Ishikawa (cell line): ENCODE measurements at regions not wholly inside any gene's neighbourhood (a gene's known extent, or its start where the extent isn't known, plus 50 kb on each side); places are given as distances from the start of the nearest gene placed in this dataset.

Experiments used
- EGR1 ChIP-seq: IDR thresholded peaks from 2 replicates; pipeline ENCODE4 v1.6.1; 2012
- EP300 ChIP-seq: IDR thresholded peaks from 2 replicates; pipeline ENCODE4 v1.6.1; 2012; ENCODE audit warnings: borderline replicate concordance
- NFIC ChIP-seq: IDR thresholded peaks from 2 replicates; pipeline ENCODE4 v1.6.1; 2012
- RAD21 ChIP-seq: IDR thresholded peaks from 2 replicates; pipeline ENCODE4 v1.6.1; 2012; ENCODE audit warnings: low read depth
- TAF1 ChIP-seq: IDR thresholded peaks from 2 replicates; pipeline ENCODE4 v1.6.1; 2012; ENCODE audit warnings: low read depth, mild to moderate bottlenecking
- TEAD4 ChIP-seq: IDR thresholded peaks from 2 replicates; pipeline ENCODE4 v1.6.1; 2012
- YY1 ChIP-seq: IDR thresholded peaks from 2 replicates; pipeline ENCODE4 v1.6.1; 2012; ENCODE audit warnings: low read depth
- ZBTB7A ChIP-seq: IDR thresholded peaks from 2 replicates; pipeline ENCODE4 v1.6.1; 2012; ENCODE audit warnings: low read depth
- TF ChIP-seq, protein P1 (sequence below): IDR thresholded peaks from 2 replicates; pipeline ENCODE4 v1.6.1; 2012
- TF ChIP-seq, protein P2 (sequence below): IDR thresholded peaks from 2 replicates; pipeline ENCODE4 v1.6.1; 2012; ENCODE audit warnings: low read depth, mild to moderate bottlenecking
- TF ChIP-seq, protein P3 (sequence below): IDR thresholded peaks from 2 replicates; pipeline ENCODE4 v1.6.1; 2012

DNA sequence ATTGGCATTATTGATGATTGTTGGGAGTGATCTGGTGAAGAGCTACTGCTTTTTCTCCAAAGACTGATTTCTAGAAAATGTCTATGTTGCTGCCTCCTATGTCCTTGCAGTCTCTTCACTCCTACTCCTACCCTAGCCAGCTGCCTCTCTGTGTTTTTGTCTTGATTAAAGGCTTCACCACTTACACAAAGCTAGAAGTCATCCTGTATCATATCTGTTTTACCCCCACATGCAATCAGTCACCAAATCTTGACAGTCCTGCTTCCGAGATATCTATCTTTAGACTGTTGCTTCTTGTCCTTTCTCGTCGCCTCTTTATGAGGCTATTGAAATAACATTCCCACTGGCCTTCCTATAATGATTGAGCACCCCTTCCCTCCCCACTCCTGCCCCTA, 84.5 kb upstream of the ITGA4 start:
- TF ChIP-seq TEAD4 (no peak), NFIC (no peak), EP300 (no peak), EGR1 (no peak), TAF1 (no peak), RAD21 (no peak), ZBTB7A (no peak), YY1 (no peak)
- TF ChIP-seq, protein P1, sequence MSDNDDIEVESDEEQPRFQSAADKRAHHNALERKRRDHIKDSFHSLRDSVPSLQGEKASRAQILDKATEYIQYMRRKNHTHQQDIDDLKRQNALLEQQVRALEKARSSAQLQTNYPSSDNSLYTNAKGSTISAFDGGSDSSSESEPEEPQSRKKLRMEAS = no peak
- TF ChIP-seq, protein P2, sequence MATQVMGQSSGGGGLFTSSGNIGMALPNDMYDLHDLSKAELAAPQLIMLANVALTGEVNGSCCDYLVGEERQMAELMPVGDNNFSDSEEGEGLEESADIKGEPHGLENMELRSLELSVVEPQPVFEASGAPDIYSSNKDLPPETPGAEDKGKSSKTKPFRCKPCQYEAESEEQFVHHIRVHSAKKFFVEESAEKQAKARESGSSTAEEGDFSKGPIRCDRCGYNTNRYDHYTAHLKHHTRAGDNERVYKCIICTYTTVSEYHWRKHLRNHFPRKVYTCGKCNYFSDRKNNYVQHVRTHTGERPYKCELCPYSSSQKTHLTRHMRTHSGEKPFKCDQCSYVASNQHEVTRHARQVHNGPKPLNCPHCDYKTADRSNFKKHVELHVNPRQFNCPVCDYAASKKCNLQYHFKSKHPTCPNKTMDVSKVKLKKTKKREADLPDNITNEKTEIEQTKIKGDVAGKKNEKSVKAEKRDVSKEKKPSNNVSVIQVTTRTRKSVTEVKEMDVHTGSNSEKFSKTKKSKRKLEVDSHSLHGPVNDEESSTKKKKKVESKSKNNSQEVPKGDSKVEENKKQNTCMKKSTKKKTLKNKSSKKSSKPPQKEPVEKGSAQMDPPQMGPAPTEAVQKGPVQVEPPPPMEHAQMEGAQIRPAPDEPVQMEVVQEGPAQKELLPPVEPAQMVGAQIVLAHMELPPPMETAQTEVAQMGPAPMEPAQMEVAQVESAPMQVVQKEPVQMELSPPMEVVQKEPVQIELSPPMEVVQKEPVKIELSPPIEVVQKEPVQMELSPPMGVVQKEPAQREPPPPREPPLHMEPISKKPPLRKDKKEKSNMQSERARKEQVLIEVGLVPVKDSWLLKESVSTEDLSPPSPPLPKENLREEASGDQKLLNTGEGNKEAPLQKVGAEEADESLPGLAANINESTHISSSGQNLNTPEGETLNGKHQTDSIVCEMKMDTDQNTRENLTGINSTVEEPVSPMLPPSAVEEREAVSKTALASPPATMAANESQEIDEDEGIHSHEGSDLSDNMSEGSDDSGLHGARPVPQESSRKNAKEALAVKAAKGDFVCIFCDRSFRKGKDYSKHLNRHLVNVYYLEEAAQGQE = no peak
- TF ChIP-seq, protein P3, sequence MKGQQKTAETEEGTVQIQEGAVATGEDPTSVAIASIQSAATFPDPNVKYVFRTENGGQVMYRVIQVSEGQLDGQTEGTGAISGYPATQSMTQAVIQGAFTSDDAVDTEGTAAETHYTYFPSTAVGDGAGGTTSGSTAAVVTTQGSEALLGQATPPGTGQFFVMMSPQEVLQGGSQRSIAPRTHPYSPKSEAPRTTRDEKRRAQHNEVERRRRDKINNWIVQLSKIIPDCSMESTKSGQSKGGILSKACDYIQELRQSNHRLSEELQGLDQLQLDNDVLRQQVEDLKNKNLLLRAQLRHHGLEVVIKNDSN = no peak
